CMK (cell line): ENCODE measurements at regions not wholly inside any gene's neighbourhood (a gene's known extent, or its start where the extent isn't known, plus 50 kb on each side); places are given as distances from the start of the nearest gene placed in this dataset.
"Not testable (repeated sequence)": the region's sequence is repeated elsewhere in the genome, so short reads cannot be mapped to it uniquely, and the experiment has no call there.

Experiments used
- DNase-seq: peaks from one replicate; pipeline ENCODE4 v3.0.0-alpha.2; 2010; ENCODE audit warnings: low read depth

GRCh38 chr1:200282497-200283122, 127.2 kb downstream of the ZNF281 start:
- DNase-seq = no peak

GRCh38 chr1:200281201-200281835, 128.5 kb downstream of the ZNF281 start:
- DNase-seq = no peak

GRCh38 chr1:200279810-200280411, 129.9 kb downstream of the ZNF281 start:
- DNase-seq = no peak

- no peak for DNase-seq
Measured at GRCh38 chr1:200275816-200276453, 133.9 kb downstream of the ZNF281 start.

- no peak for DNase-seq
Measured at GRCh38 chr1:200275415-200275814, 134.4 kb downstream of the ZNF281 start.

- DNase-seq = no peak
Measured at GRCh38 chr1:200274116-200274515, 135.7 kb downstream of the ZNF281 start.

- DNase-seq = no peak
Measured at GRCh38 chr1:200272481-200273068, 137.3 kb downstream of the ZNF281 start.

GRCh38 chr1:200269256-200269655, 140.6 kb downstream of the ZNF281 start:
- DNase-seq = no peak

GRCh38 chr1:200267937-200268336, 141.9 kb downstream of the ZNF281 start:
- no peak for DNase-seq

GRCh38 chr1:200267458-200267857, 142.4 kb downstream of the ZNF281 start:
- no peak for DNase-seq

GRCh38 chr1:200266871-200267270, 143.0 kb downstream of the ZNF281 start:
- no peak for DNase-seq

GRCh38 chr1:200265881-200266280, 144.0 kb downstream of the ZNF281 start:
- DNase-seq = no peak

- no peak for DNase-seq
Measured at GRCh38 chr1:200265104-200265503, 144.7 kb downstream of the ZNF281 start.

GRCh38 chr1:200263203-200263602, 146.6 kb downstream of the ZNF281 start:
- DNase-seq = no peak

- DNase-seq = no peak
Measured at GRCh38 chr1:200262326-200262965, 147.4 kb downstream of the ZNF281 start.

- no peak for DNase-seq
Measured at GRCh38 chr1:200260597-200261335, 149.1 kb downstream of the ZNF281 start.

GRCh38 chr1:200258447-200259375, 151.1 kb downstream of the ZNF281 start:
- no peak for DNase-seq

- DNase-seq = no peak
Measured at GRCh38 chr1:200257235-200257634, 152.6 kb downstream of the ZNF281 start.

- not testable (repeated sequence) for DNase-seq
Measured at GRCh38 chr1:200254602-200255001, 155.2 kb downstream of the ZNF281 start.

GRCh38 chr1:200253774-200254495, 155.9 kb downstream of the ZNF281 start:
- no peak for DNase-seq
